Stimulated activated CD4-positive, alpha-beta T cell treated with anti-CD3 and anti-CD28 coated beads, Interleukin-1b, Interleukin-23, amount 100 ng/mL, for 4 hours (primary cell): ENCODE measurements at regions not wholly inside any gene's neighbourhood (a gene's known extent, or its start where the extent isn't known, plus 50 kb on each side); places are given as distances from the start of the nearest gene placed in this dataset.
"Not testable (repeated sequence)": the region's sequence is repeated elsewhere in the genome, so short reads cannot be mapped to it uniquely, and the experiment has no call there.

ENCODE experiments used
- DNase-seq, 2 donors: peaks; one replicate each; pipeline ENCODE4 v3.0.0-alpha.2; 2020; ENCODE audit warnings: low read depth in 2 of 2

DNA sequence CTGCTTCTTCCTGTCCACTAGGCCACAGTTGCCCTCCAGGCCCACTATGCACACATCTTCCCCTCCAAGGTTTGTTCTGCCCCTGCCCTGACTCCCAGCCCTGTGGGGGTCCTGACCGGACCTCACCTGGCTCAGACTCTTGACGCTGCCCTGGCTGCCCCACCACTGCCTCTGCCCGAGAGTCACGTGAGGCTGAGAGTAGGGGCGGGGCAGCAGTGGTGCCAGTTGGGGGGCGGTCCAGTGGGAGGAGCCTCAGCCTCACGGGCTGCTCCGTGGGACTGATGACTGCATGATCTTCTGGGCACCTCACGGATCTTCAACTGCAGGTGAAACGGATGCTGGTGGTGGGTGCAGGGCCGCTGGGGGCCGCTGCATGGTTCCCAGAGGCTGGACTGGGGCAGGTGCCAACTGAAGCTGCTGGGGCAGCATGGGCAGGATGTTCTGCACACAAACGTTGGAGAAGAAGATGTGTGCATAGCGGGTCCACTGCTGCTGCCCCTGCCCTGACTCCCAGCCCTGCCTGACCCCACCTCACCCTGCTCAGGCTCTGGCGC is 77.6 kb downstream of the HHIPL2 start:
- not testable (repeated sequence) for DNase-seq

DNA sequence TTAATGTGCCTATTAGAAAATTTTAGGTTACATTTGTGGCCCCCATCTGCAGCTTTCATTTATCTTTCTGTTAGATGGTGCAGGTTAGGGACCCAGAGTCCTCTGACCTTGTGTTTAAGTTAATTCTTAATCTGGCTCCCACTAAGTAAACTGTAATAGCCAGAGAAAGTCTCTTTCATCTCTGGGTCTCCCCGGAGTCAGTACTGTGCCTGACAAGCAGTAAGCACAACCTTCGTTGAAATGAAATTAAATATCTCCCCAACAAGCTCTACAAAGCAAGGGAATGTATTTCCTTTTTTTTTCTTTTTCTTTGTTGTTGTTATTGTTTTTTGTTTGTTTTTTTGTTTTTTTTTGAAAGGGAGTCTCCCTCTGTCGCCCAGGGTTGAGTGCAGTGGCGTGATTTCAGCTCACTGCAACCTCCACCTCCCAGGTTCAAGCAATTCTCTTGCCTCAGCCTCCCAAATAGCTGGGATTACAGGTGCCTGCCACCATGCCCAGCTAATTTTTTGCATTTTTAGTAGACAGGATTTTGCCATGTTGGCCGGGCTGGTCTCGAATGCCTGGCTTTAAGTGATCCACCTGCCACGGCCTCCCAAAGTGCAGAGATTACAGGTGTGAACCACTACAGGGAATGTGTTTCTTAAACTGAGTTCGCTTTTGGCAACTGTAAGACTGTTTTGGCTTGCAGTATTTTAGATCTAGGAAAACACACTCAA is 81.6 kb downstream of the HHIPL2 start:
- no peak for DNase-seq

- DNase-seq, result peak; percentile 56 to 70
Measured at GRCh38 chr1:222465211-222466041, 82.5 kb downstream of the HHIPL2 start.

- DNase-seq, result peak; percentile 45 to 69
Measured at GRCh38 chr1:222464841-222465210, 83.1 kb downstream of the HHIPL2 start.

DNA sequence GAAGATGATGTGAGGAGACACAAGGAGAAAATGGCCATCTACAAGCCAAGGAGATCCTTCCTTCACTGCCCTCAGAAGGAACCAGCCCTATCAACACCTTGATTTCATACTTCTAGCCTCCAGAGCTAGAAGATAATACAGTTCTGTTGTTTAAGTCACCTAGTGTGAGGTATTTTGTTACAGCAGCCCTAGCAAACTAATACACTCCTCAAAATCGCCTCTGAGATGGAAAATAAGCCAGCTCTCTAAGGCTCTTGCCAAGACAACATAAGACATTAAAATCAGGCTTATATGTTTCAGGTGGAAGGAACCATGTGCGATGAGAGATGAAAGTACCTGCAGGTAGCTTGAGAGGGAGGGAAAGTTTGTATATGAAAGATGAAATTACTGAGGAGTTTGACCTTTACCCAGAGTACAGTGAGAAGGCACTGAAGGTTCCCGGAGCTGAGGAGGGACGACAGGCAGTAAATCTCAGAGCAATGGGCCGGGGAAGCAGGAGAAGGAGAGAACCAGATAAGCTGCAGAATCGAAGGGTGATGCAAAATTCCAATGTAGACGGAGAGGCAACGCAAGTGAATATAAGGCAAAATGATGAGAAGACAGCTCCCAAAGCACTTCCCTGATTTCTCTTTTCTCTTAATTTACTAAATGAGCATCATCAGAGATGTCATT is 84.7 kb downstream of the HHIPL2 start:
- DNase-seq, result no peak

DNA sequence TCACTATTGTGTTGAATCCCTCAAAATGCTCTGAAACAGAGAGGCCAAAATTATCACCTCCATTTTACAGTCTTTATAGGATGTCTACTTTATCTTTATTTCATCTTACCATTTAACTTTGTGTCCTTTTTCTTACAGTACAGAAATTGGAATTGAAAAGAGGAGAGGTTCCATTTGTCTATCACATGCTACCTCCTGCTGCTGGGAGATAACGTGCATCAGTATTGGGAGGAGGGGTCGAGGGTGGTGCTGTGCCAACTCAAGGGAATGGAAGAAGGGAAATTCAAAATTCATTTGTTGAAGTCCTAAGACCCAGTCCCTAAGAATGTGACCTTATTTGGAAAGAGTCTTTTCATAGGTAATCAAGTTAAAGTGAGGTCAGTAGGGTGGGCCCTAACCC is 85.3 kb downstream of the HHIPL2 start:
- no peak for DNase-seq

- no peak for DNase-seq
Measured at GRCh38 chr1:222461941-222462340, 86.0 kb downstream of the HHIPL2 start.

- no peak for DNase-seq
Measured at GRCh38 chr1:222459652-222460051, 88.3 kb downstream of the HHIPL2 start.

GRCh38 chr1:222457513-222457912 is 90.4 kb downstream of the HHIPL2 start:
- DNase-seq, result no peak

- no peak for DNase-seq
Measured at GRCh38 chr1:222457084-222457483, 90.8 kb downstream of the HHIPL2 start.

- peak; percentile 70 to 81 for DNase-seq
Measured at GRCh38 chr1:222455188-222455879, 92.6 kb downstream of the HHIPL2 start.

GRCh38 chr1:222454782-222455181 is 93.1 kb downstream of the HHIPL2 start:
- no peak for DNase-seq

DNA sequence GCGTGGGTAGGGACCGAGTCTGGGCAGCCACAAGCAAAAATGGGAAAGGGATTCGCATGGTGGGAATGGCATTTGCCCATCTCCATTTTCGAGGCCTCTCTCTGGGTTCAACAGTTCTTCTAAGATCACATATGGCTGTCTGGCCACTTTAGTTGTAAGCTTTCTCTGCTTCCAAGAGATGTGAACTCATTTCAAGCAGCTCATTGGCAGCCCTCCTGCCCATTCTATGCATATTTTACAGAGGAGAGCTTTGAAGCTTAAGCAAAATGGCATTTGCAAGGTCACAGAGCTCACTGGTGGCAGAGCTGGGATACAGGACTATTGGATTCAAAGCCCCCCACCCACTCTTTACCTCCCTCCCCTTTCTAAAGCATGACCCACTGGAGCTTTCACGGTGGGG is 93.7 kb downstream of the HHIPL2 start:
- no peak for DNase-seq

GRCh38 chr1:222452031-222452430 is 95.9 kb downstream of the HHIPL2 start:
- no peak for DNase-seq

DNA sequence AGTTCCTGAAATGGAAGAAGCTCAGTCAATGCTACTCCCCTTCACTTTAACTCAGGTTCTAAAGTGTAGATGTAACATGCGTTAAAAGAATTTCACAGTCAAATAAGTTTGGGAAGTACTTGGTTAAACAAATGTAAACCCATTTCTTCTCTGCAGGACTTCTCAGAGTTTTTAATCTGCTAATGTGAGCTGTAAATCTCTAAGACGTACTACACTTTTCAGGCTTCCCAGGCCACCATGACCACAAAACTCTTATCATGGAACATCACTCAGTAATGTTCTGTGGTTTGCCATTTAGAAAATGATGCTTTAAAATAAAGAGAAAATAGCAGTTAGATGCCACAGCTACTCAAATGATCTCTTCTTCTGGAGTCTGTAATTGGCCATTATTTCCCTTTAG is 104.3 kb downstream of the HHIPL2 start:
- no peak for DNase-seq

- DNase-seq, result no peak
Measured at GRCh38 chr1:222441066-222441465, 106.8 kb downstream of the HHIPL2 start.

- no peak for DNase-seq
Measured at GRCh38 chr1:222424826-222425225, 123.1 kb downstream of the HHIPL2 start.

GRCh38 chr1:222421380-222421779 is 126.5 kb downstream of the HHIPL2 start:
- DNase-seq, result no peak

DNA sequence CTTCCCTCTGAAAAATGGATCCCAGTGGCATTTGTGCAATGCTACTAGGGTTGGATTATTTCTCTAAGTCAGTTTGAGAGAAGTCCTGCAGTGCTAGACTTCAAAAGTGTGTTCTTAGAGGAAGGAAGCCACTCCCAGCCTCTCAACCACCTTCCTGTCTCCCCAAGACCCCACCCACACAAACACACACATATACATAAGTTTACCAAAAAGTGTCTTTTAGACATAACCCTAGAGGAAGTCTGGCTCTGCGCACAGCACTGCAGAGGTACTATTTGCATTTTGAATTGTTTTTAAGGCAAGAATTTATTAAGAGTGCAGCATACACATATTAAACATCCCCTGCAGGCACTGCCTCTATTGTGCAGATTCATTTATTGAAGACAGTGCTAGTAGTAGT is 127.3 kb downstream of the HHIPL2 start:
- no peak for DNase-seq

GRCh38 chr1:222418654-222419053 is 129.2 kb downstream of the HHIPL2 start:
- no peak for DNase-seq

DNA sequence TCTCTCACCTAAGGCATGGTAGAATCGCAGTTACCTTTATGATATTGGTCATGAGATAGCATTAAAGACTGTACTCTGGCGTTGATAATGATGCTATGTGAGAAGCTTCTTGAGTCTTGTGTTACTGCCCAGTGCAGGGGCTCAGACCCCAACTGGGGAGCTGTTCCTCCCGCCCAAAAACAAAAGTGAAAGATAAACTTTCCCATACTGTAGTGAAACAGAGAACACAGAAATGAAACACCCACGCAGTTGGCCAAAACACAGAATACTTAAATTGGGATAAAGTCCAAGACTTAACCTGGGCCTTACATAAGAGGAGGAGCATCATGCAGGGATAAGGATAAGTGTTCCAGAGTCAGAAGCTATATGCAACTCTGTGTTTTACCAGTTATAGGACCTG is 130.6 kb downstream of the HHIPL2 start:
- DNase-seq, result no peak
